Keratinocyte (primary cell): ENCODE measurements at regions not wholly inside any gene's neighbourhood (a gene's known extent, or its start where the extent isn't known, plus 50 kb on each side); places are given as distances from the start of the nearest gene placed in this dataset.

Experiments
- EZH2 ChIP-seq: IDR thresholded peaks from one replicate; pipeline ENCODE4 v1.6.1; 2012; ENCODE audit warnings: inconsistent platforms, mild to moderate bottlenecking, low read length, moderate library complexity
- TF ChIP-seq, protein P1 (sequence below), 3 experiments: IDR thresholded peaks in 1 of 3; conservative IDR thresholded peaks in 1 of 3; optimal IDR thresholded peaks in 1 of 3; 2 replicates in 2 of 3; 3 replicates in 1 of 3; pipeline versions ENCODE3 to v1.5.1; 2011; ENCODE audit warnings: low read length in 3 of 3, mild to moderate bottlenecking in 3 of 3, moderate library complexity in 2 of 3, control low read depth in 1 of 3, inconsistent platforms in 1 of 3; ENCODE audit not compliant: insufficient read depth in 2 of 3; ENCODE audit errors: extremely low read depth in 1 of 3

DNA sequence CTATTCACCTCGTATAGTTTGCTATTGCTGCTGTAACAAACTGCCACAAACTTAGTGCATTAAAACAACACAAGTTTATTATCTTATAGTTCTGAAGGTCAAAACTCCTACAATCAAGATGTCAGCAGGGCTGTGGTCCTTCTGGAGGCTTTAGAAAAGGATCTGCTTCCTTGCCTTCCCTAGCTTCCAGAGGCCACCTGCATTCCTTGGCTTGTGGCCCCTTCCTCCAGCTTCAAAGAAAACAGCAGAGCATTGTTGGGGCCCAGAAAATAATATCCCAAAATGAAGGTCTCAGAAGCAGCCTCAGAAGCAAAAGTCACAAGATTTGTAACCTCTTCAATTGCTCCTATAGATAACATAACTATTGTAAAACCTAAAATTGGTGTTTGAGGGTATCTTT, 100.6 kb downstream of the HNRNPLL start:
- TF ChIP-seq, protein P1, sequence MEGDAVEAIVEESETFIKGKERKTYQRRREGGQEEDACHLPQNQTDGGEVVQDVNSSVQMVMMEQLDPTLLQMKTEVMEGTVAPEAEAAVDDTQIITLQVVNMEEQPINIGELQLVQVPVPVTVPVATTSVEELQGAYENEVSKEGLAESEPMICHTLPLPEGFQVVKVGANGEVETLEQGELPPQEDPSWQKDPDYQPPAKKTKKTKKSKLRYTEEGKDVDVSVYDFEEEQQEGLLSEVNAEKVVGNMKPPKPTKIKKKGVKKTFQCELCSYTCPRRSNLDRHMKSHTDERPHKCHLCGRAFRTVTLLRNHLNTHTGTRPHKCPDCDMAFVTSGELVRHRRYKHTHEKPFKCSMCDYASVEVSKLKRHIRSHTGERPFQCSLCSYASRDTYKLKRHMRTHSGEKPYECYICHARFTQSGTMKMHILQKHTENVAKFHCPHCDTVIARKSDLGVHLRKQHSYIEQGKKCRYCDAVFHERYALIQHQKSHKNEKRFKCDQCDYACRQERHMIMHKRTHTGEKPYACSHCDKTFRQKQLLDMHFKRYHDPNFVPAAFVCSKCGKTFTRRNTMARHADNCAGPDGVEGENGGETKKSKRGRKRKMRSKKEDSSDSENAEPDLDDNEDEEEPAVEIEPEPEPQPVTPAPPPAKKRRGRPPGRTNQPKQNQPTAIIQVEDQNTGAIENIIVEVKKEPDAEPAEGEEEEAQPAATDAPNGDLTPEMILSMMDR (optimal IDR thresholded peaks at IDR 0.05 in 1 of 3, IDR thresholded peaks at IDR 0.05 in 1 of 3, conservative IDR thresholded peaks at IDR 0.05 in 1 of 3; ENCODE audit: extremely low read depth in 1 of 3, insufficient read depth in 2 of 3, low read length in 3 of 3): no peak
- TF ChIP-seq EZH2: no peak
